Thymus (tissue), 11 donors: ENCODE measurements at regions not wholly inside any gene's neighbourhood (a gene's known extent, or its start where the extent isn't known, plus 50 kb on each side); places are given as distances from the start of the nearest gene placed in this dataset.

Source experiments
- DNase-seq, 9 donors: peaks; one replicate each; pipeline ENCODE4 v3.0.0-alpha.2; 2013; ENCODE audit warnings: low spot score in 9 of 9, low read depth in 6 of 9, missing footprints in 1 of 9
- H3K27ac ChIP-seq, 2 donors: one replicate each; pipeline ENCODE4 v1.5.1; 2013; ENCODE audit warnings: control low read depth in 1 of 2, low read depth in 1 of 2, low read length in 1 of 2, mild to moderate bottlenecking in 1 of 2, moderate library complexity in 1 of 2
- H3K27me3 ChIP-seq, 2 donors: one replicate each; pipeline ENCODE4 v1.5.1; 2013; ENCODE audit warnings: low read length in 1 of 2; ENCODE audit not compliant: control insufficient read depth in 2 of 2, insufficient read depth in 1 of 2
- H3K36me3 ChIP-seq, 2 donors: one replicate each; pipeline ENCODE4 v1.5.1; 2013; ENCODE audit warnings: low read length in 1 of 2, mild to moderate bottlenecking in 1 of 2, moderate library complexity in 1 of 2; ENCODE audit not compliant: control insufficient read depth in 2 of 2, insufficient read depth in 2 of 2
- H3K4me1 ChIP-seq, 2 donors: one replicate each; pipeline ENCODE4 v1.5.1; 2013; ENCODE audit warnings: low read length in 2 of 2; ENCODE audit not compliant: control insufficient read depth in 2 of 2, insufficient read depth in 2 of 2
- H3K4me3 ChIP-seq, 2 donors: one replicate each; pipeline ENCODE4 v1.5.1; 2013; ENCODE audit warnings: low read length in 2 of 2, control low read depth in 1 of 2, mild to moderate bottlenecking in 1 of 2
- H3K9me3 ChIP-seq, 2 donors: one replicate each; pipeline ENCODE4 v1.5.1; 2013; ENCODE audit warnings: low read length in 1 of 2, mild to moderate bottlenecking in 1 of 2; ENCODE audit not compliant: control insufficient read depth in 2 of 2, insufficient read depth in 1 of 2
- WGBS: extraction: QIAGEN DNeasy Blood & Tissue Kit; methylation state at CpG from one replicate; pipeline ENCODE4 v1.1.7; 2013; 5-methylcytosine and 5-hydroxymethylcytosine counted together
- donor health status: healthy.

DNA sequence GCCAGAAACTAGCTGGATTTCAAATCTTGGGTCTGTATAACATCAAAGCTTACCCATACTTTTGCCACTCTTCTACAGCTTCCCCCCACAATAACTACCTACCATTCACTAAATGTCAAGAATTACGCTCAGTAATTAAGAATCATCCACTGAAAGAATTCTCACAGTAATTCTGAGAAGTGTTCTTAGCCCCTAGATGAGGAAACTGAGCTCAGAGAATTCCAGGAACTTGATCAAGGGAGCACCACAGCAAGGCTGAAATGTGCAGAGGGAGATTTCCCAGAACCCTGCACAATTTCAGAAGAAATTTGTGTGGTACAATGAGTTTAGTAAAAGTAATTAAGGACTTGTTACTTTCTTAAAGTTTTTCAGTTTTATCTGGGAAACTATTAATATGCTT is 194.5 kb upstream of the STK17B start:
- no peak for DNase-seq
- Histone ChIP-seq H3K27ac (no peak overlapping the region), H3K4me3 (no peak overlapping the region), H3K36me3 (no peaks in the 10 kb centered on the region), H3K27me3 (no peaks in the 10 kb centered on the region), H3K9me3 (no peaks in the 10 kb centered on the region), H3K4me1 (no peaks in the 10 kb centered on the region)
- WGBS = 81% methylated on average over 1 of the region's 1 CpG

GRCh38 chr2:196367633-196368032 is 196.3 kb upstream of the STK17B start:
- no peaks in the 10 kb centered on the region for H3K9me3 ChIP-seq
- H3K36me3 ChIP-seq = no peaks in the 10 kb centered on the region
- WGBS = 99% methylated on average over 4 of the region's 4 CpGs
- no peak for DNase-seq
- H3K27ac ChIP-seq = no peak overlapping the region
- no peaks in the 10 kb centered on the region for H3K27me3 ChIP-seq
- no peaks in the 10 kb centered on the region for H3K4me1 ChIP-seq
- H3K4me3 ChIP-seq = no peak overlapping the region

- H3K4me1 ChIP-seq = no peaks in the 10 kb centered on the region
- H3K27ac ChIP-seq = no peak overlapping the region
- DNase-seq = no peak
- H3K27me3 ChIP-seq = no peaks in the 10 kb centered on the region
- H3K4me3 ChIP-seq = no peak overlapping the region
- H3K36me3 ChIP-seq = no peaks in the 10 kb centered on the region
- H3K9me3 ChIP-seq = no peaks in the 10 kb centered on the region
- 98% methylated on average over 2 of the region's 2 CpGs for WGBS
These were observed 197.3 kb upstream of the STK17B start for GRCh38 chr2:196368546-196369225.

DNA sequence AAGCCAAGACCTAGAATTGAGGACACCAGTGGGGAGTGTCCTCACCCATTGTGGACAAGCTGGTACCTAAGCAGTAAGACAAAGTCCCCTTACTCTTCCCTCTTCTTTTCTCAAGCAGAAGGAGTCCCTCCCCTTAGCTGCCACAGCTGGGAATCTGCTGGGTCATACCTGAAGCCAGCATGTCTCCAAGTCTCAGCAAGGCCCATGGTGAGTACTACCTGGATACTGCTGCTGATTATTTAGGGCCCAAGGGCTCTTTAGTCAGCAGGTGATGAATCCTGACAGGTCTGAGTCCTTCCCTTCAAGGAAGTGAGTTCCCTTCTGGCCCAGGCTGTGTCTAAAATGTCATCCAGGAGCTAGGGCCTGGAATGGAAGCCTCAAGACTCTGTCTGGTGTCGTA is 198.6 kb upstream of the STK17B start:
- DNase-seq = no peak
- WGBS = 96% methylated on average over 1 of the region's 1 CpG

DNA sequence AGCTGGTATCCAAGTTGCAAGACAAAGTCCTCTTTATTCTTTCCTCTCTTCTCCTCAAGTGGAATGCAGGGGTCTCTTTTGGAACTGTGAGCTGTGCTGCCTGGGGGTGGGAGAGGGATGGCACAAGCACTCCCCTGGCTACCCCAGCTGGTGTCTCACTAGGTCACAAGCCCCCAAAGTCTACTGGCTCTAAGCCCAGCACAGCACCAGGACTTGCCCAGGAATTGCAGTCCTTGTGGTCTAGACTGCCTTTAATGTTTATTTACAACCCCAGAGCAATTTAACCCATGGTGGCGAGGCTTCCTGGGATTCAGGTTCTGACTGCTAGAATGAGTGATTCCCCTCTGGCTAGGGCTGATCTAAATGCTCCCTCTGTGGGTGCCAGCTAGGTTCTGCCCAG is 199.0 kb upstream of the STK17B start:
- WGBS = 97% methylated on average over 1 of the region's 1 CpG

More for the DNA sequence above, 198.6 kb upstream of the STK17B start:
- Histone ChIP-seq H3K4me1 (no peaks in the 10 kb centered on the region), H3K27ac (no peak overlapping the region), H3K36me3 (no peaks in the 10 kb centered on the region), H3K4me3 (no peak overlapping the region), H3K27me3 (no peaks in the 10 kb centered on the region), H3K9me3 (no peaks in the 10 kb centered on the region)

DNA sequence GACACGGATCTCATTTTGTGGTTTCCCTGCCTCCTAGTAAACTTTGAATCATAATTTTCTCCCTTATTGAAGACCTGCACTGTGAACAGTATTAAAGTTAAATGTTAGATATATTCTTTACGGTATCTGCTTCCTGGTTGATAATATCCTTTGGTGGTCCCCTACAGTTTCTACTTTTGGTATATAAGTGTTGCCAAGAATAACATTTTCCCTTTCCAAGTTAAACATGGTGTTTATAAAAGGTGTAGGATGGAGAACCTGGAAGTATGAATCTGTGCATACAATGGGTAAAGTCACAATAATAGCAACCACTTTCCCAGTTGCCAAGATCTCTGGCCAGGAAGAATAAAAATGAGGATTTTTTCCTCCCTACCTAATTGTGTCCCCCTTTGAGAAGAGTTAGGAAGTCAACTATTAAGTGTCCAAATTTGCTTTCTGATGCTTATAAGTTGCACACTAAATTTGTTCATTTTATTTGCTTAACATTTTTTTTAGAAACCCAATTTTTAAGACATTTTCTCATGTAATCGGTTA is 201.0 kb upstream of the STK17B start:
- Histone ChIP-seq H3K9me3 (no peaks in the 10 kb centered on the region), H3K27ac (no peak overlapping the region), H3K4me3 (no peak overlapping the region), H3K27me3 (no peaks in the 10 kb centered on the region), H3K36me3 (no peaks in the 10 kb centered on the region), H3K4me1 (no peaks in the 10 kb centered on the region)
- DNase-seq = no peak
- WGBS = 91% methylated on average over 3 of the region's 3 CpGs

More for the DNA sequence above, 199.0 kb upstream of the STK17B start:
- no peaks in the 10 kb centered on the region for H3K9me3 ChIP-seq
- no peaks in the 10 kb centered on the region for H3K27me3 ChIP-seq
- no peaks in the 10 kb centered on the region for H3K4me1 ChIP-seq
- H3K27ac ChIP-seq = no peak overlapping the region
- no peaks in the 10 kb centered on the region for H3K36me3 ChIP-seq
- no peak overlapping the region for H3K4me3 ChIP-seq
- no peak for DNase-seq

- DNase-seq = no peak
- WGBS = 93% methylated on average over 6 of the region's 6 CpGs
- H3K4me1 ChIP-seq = no peaks in the 10 kb centered on the region
- H3K27me3 ChIP-seq = no peaks in the 10 kb centered on the region
- no peak overlapping the region for H3K4me3 ChIP-seq
- no peaks in the 10 kb centered on the region for H3K9me3 ChIP-seq
- no peak overlapping the region for H3K27ac ChIP-seq
- H3K36me3 ChIP-seq = no peaks in the 10 kb centered on the region
These were observed 201.7 kb upstream of the STK17B start for GRCh38 chr2:196372811-196373664.

GRCh38 chr2:196376984-196377877 is 205.9 kb upstream of the STK17B start:
- WGBS = 95% methylated on average over 8 of the region's 8 CpGs
- no peak for DNase-seq
- Histone ChIP-seq H3K4me3 (no peak overlapping the region), H3K27me3 (no peaks in the 10 kb centered on the region), H3K4me1 (no peaks in the 10 kb centered on the region), H3K9me3 (no peaks in the 10 kb centered on the region), H3K36me3 (no peaks in the 10 kb centered on the region), H3K27ac (no peak overlapping the region)
